GM23338 (cell line): ENCODE measurements at regions not wholly inside any gene's neighbourhood (a gene's known extent, or its start where the extent isn't known, plus 50 kb on each side); places are given as distances from the start of the nearest gene placed in this dataset.

ENCODE experiments used
- ATAC-seq: fragments of 200-7000 bp; cut with Tn5 transposase; 3 replicates; pipeline ENCODE4 v1.9.1; 2020
- DNase-seq: peaks from one replicate; pipeline ENCODE4 v3.0.0-alpha.2; 2015; ENCODE audit warnings: low spot score
- H2AFZ ChIP-seq: fragments of 200-600 bp; sonication (generic); 2 replicates; pipeline ENCODE4 v1.8.0; 2016; ENCODE audit warnings: antibody characterized with exemption, mild to moderate bottlenecking, moderate library complexity
- H3F3A ChIP-seq: fragments of 200-600 bp; sonication (generic); replicated peaks from 2 replicates; pipeline ENCODE4 v1.8.0; 2017; ENCODE audit warnings: antibody characterized with exemption, mixed run types, low read depth
- H3K27ac ChIP-seq: fragments of 200-600 bp; sonication (generic); 2 replicates; pipeline ENCODE4 v1.6.1; 2016; ENCODE audit warnings: low read depth
- H3K27me3 ChIP-seq: fragments of 200-600 bp; sonication (generic); 2 replicates; pipeline ENCODE4 v1.8.0; 2016; ENCODE audit warnings: mild to moderate bottlenecking, mixed run types, moderate library complexity; ENCODE audit not compliant: insufficient read depth
- H3K36me3 ChIP-seq: fragments of 200-600 bp; sonication (generic); 2 replicates; pipeline ENCODE4 v1.8.0; 2016; ENCODE audit warnings: mild to moderate bottlenecking; ENCODE audit not compliant: insufficient read depth
- H3K4me1 ChIP-seq: fragments of 200-600 bp; sonication (generic); 2 replicates; pipeline ENCODE4 v1.8.0; 2016; ENCODE audit warnings: mild to moderate bottlenecking, moderate library complexity; ENCODE audit not compliant: insufficient read depth
- H3K4me2 ChIP-seq: fragments of 200-600 bp; sonication (generic); 2 replicates; pipeline ENCODE4 v1.7.1; 2017; ENCODE audit warnings: mixed run types
- H3K4me3 ChIP-seq: fragments of 200-600 bp; sonication (generic); 2 replicates; pipeline ENCODE4 v1.6.1; 2016; ENCODE audit warnings: mixed run types
- H3K79me2 ChIP-seq: fragments of 200-600 bp; sonication (generic); replicated peaks from 2 replicates; pipeline ENCODE4 v1.8.0; 2017; ENCODE audit warnings: mild to moderate bottlenecking; ENCODE audit not compliant: insufficient read depth
- H3K9me2 ChIP-seq: fragments of 200-600 bp; sonication (generic); 2 replicates; pipeline ENCODE4 v1.8.0; 2017; ENCODE audit not compliant: insufficient read depth
- H4K20me1 ChIP-seq: fragments of 200-600 bp; sonication (generic); replicated peaks from 2 replicates; pipeline ENCODE4 v1.8.0; 2017; ENCODE audit warnings: mild to moderate bottlenecking; ENCODE audit not compliant: insufficient read depth
- H3K27ac Mint-ChIP-seq: 2 replicates; pipeline ENCODE4 v1.8.0; 2020; ENCODE audit warnings: inconsistent platforms, mild to moderate bottlenecking, moderate library complexity, mixed read lengths
- H3K27me3 Mint-ChIP-seq: 3 replicates; pipeline ENCODE4 v1.8.0; 2022; ENCODE audit warnings: low read depth, mild to moderate bottlenecking, moderate library complexity, mixed read lengths, inconsistent platforms; ENCODE audit not compliant: insufficient read depth, poor library complexity
- H3K36me3 Mint-ChIP-seq: 3 replicates; pipeline ENCODE4 v1.8.0; 2021; ENCODE audit warnings: low read depth, mild to moderate bottlenecking, inconsistent platforms, moderate library complexity, mixed read lengths
- H3K4me1 Mint-ChIP-seq: 3 replicates; pipeline ENCODE4 v1.8.0; 2020; ENCODE audit warnings: mild to moderate bottlenecking, inconsistent platforms, mixed read lengths
- H3K4me3 Mint-ChIP-seq: 3 replicates; pipeline ENCODE4 v1.8.0; 2021; ENCODE audit warnings: moderate library complexity, mild to moderate bottlenecking, inconsistent platforms, mixed read lengths
- H3K9me3 Mint-ChIP-seq: 3 replicates; pipeline ENCODE4 v1.8.0; 2020; ENCODE audit warnings: moderate library complexity, mild to moderate bottlenecking, inconsistent platforms, mixed read lengths
- CREB1 ChIP-seq: fragments of 250-450 bp; sonication (Bioruptor Pico); IDR thresholded peaks from 2 replicates; pipeline ENCODE4 v1.5.0; 2020; ENCODE audit warnings: low read depth, mild to moderate bottlenecking, moderate library complexity
- JUNB ChIP-seq: IDR thresholded peaks from one replicate; pipeline ENCODE4 v1.6.1; 2016; ENCODE audit warnings: antibody characterized with exemption; ENCODE audit not compliant: unreplicated experiment
- STAT1 ChIP-seq: IDR thresholded peaks from one replicate; pipeline ENCODE4 v1.6.1; 2016; ENCODE audit warnings: antibody characterized with exemption; ENCODE audit not compliant: unreplicated experiment
- ZNF114 ChIP-seq: fragments of 250-450 bp; sonication (Bioruptor Pico); IDR thresholded peaks from 2 replicates; pipeline ENCODE4 v1.5.0; 2020; ENCODE audit warnings: mild to moderate bottlenecking, moderate library complexity
- TF ChIP-seq, protein P1 (sequence below): fragments of 250-450 bp; sonication (Bioruptor Pico); IDR thresholded peaks from 2 replicates; pipeline ENCODE4 v1.5.0; 2020; ENCODE audit warnings: mild to moderate bottlenecking, moderate library complexity
- TF ChIP-seq, protein P2 (sequence below), 2 experiments: fragments of 200-600 bp in 1 of 2; sonication (generic) in 1 of 2; conservative IDR thresholded peaks; 2 replicates each; pipeline versions ENCODE4 v1.5.1 to v1.6.1; 2016 to 2017; ENCODE audit warnings: antibody characterized with exemption in 2 of 2, low read depth in 2 of 2, mild to moderate bottlenecking in 2 of 2, moderate library complexity in 1 of 2
- TF ChIP-seq, protein P3 (sequence below): IDR thresholded peaks from one replicate; pipeline ENCODE4 v1.6.1; 2018; ENCODE audit warnings: antibody characterized with exemption; ENCODE audit not compliant: unreplicated experiment

DNA sequence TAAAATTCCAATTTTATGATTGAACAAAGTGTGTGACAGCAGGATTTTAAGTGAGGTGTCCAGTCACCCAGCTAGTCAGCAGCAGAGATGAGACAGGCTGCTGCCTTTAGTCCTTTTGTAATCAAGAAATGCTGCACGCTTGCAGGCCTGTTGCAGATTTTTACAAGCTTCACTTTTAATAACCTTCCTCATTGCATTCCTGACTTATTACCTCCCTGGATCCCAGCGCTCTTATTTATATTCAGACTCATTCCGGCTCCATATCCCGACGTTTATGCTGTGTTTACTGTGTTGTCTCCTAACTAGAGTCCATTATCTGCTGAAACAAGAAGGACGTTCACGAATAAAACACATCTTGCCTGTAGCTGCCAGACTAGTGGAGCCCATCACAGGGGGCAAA lies 442.5 kb upstream of the KLHL29 start (continued):
- TF ChIP-seq, protein P1, sequence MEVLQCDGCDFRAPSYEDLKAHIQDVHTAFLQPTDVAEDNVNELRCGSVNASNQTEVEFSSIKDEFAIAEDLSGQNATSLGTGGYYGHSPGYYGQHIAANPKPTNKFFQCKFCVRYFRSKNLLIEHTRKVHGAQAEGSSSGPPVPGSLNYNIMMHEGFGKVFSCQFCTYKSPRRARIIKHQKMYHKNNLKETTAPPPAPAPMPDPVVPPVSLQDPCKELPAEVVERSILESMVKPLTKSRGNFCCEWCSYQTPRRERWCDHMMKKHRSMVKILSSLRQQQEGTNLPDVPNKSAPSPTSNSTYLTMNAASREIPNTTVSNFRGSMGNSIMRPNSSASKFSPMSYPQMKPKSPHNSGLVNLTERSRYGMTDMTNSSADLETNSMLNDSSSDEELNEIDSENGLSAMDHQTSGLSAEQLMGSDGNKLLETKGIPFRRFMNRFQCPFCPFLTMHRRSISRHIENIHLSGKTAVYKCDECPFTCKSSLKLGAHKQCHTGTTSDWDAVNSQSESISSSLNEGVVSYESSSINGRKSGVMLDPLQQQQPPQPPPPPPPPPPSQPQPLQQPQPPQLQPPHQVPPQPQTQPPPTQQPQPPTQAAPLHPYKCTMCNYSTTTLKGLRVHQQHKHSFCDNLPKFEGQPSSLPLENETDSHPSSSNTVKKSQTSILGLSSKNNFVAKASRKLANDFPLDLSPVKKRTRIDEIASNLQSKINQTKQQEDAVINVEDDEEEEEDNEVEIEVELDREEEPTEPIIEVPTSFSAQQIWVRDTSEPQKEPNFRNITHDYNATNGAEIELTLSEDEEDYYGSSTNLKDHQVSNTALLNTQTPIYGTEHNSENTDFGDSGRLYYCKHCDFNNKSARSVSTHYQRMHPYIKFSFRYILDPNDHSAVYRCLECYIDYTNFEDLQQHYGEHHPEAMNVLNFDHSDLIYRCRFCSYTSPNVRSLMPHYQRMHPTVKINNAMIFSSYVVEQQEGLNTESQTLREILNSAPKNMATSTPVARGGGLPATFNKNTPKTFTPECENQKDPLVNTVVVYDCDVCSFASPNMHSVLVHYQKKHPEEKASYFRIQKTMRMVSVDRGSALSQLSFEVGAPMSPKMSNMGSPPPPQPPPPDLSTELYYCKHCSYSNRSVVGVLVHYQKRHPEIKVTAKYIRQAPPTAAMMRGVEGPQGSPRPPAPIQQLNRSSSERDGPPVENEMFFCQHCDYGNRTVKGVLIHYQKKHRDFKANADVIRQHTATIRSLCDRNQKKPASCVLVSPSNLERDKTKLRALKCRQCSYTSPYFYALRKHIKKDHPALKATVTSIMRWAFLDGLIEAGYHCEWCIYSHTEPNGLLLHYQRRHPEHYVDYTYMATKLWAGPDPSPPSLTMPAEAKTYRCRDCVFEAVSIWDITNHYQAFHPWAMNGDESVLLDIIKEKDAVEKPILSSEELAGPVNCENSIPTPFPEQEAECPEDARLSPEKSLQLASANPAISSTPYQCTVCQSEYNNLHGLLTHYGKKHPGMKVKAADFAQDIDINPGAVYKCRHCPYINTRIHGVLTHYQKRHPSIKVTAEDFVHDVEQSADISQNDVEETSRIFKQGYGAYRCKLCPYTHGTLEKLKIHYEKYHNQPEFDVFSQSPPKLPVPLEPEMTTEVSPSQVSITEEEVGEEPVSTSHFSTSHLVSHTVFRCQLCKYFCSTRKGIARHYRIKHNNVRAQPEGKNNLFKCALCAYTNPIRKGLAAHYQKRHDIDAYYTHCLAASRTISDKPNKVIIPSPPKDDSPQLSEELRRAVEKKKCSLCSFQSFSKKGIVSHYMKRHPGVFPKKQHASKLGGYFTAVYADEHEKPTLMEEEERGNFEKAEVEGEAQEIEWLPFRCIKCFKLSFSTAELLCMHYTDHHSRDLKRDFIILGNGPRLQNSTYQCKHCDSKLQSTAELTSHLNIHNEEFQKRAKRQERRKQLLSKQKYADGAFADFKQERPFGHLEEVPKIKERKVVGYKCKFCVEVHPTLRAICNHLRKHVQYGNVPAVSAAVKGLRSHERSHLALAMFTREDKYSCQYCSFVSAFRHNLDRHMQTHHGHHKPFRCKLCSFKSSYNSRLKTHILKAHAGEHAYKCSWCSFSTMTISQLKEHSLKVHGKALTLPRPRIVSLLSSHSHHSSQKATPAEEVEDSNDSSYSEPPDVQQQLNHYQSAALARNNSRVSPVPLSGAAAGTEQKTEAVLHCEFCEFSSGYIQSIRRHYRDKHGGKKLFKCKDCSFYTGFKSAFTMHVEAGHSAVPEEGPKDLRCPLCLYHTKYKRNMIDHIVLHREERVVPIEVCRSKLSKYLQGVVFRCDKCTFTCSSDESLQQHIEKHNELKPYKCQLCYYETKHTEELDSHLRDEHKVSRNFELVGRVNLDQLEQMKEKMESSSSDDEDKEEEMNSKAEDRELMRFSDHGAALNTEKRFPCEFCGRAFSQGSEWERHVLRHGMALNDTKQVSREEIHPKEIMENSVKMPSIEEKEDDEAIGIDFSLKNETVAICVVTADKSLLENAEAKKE: no peak
- no peak for TF ChIP-seq ZNF114 (CRISPR knock-in tag)
- TF ChIP-seq JUNB: no peak
- no peak for TF ChIP-seq CREB1 (CRISPR knock-in tag)
- TF ChIP-seq, protein P2, sequence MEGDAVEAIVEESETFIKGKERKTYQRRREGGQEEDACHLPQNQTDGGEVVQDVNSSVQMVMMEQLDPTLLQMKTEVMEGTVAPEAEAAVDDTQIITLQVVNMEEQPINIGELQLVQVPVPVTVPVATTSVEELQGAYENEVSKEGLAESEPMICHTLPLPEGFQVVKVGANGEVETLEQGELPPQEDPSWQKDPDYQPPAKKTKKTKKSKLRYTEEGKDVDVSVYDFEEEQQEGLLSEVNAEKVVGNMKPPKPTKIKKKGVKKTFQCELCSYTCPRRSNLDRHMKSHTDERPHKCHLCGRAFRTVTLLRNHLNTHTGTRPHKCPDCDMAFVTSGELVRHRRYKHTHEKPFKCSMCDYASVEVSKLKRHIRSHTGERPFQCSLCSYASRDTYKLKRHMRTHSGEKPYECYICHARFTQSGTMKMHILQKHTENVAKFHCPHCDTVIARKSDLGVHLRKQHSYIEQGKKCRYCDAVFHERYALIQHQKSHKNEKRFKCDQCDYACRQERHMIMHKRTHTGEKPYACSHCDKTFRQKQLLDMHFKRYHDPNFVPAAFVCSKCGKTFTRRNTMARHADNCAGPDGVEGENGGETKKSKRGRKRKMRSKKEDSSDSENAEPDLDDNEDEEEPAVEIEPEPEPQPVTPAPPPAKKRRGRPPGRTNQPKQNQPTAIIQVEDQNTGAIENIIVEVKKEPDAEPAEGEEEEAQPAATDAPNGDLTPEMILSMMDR (conservative IDR thresholded peaks at IDR 0.05; ENCODE audit: low read depth in 2 of 2): no peak
- TF ChIP-seq STAT1: no peak

DNA sequence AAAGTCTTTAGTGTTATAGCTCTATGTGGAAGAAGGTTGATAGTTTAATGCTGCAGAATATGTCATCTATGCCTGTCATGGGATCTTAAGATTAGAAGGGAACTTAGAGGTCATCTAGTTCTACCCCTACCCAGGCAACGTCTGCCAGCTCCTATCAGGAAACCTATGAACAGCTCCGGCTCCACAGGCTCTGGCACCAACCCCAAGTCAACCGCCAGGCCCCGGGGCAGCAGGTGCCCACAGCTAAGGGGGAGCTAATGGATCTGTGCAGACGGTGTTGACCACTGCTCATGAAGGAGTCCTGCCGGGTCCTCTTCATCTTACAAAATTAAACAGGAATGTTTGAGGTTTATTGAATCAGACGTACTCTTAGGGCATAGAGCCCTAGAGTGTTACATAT lies 440.8 kb upstream of the KLHL29 start:
- no peak overlapping the region for H3K27ac Mint-ChIP-seq
- no peak for DNase-seq
- no peak overlapping the region for H3K27ac ChIP-seq

More for the DNA sequence above, 440.8 kb upstream of the KLHL29 start:
- Histone ChIP-seq H3K4me2 (no peak overlapping the region), H3K9me2 (peaks cover 22% of the 10 kb centered on the region; the same call in 1 of the 2 replicates), H3K4me3 (no peak overlapping the region), H2AFZ (no peak overlapping the region), H3K79me2 (no peaks in the 10 kb centered on the region), H4K20me1 (no peaks in the 10 kb centered on the region), H3K36me3 (no peaks in the 10 kb centered on the region), H3K27me3 (no peaks in the 10 kb centered on the region), H3F3A (no peaks in the 10 kb centered on the region), H3K4me1 (peaks cover 6% of the 10 kb centered on the region)
- H3K4me1 Mint-ChIP-seq: peaks cover 18% of the 10 kb centered on the region
- no peaks in the 10 kb centered on the region for H3K27me3 Mint-ChIP-seq
- no peaks in the 10 kb centered on the region; the same call in 2 of the 3 replicates for H3K36me3 Mint-ChIP-seq
- TF ChIP-seq, protein P2 (conservative IDR thresholded peaks at IDR 0.05; ENCODE audit: low read depth in 2 of 2): no peak
- TF ChIP-seq ZNF114 (CRISPR knock-in tag) (no peak), STAT1 (no peak)
- TF ChIP-seq, protein P3, sequence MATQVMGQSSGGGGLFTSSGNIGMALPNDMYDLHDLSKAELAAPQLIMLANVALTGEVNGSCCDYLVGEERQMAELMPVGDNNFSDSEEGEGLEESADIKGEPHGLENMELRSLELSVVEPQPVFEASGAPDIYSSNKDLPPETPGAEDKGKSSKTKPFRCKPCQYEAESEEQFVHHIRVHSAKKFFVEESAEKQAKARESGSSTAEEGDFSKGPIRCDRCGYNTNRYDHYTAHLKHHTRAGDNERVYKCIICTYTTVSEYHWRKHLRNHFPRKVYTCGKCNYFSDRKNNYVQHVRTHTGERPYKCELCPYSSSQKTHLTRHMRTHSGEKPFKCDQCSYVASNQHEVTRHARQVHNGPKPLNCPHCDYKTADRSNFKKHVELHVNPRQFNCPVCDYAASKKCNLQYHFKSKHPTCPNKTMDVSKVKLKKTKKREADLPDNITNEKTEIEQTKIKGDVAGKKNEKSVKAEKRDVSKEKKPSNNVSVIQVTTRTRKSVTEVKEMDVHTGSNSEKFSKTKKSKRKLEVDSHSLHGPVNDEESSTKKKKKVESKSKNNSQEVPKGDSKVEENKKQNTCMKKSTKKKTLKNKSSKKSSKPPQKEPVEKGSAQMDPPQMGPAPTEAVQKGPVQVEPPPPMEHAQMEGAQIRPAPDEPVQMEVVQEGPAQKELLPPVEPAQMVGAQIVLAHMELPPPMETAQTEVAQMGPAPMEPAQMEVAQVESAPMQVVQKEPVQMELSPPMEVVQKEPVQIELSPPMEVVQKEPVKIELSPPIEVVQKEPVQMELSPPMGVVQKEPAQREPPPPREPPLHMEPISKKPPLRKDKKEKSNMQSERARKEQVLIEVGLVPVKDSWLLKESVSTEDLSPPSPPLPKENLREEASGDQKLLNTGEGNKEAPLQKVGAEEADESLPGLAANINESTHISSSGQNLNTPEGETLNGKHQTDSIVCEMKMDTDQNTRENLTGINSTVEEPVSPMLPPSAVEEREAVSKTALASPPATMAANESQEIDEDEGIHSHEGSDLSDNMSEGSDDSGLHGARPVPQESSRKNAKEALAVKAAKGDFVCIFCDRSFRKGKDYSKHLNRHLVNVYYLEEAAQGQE: no peak
- H3K9me3 Mint-ChIP-seq: no peaks in the 10 kb centered on the region
- ATAC-seq: no peak
- H3K4me3 Mint-ChIP-seq: no peak overlapping the region
